GM12878 (cell line): ENCODE measurements at regions not wholly inside any gene's neighbourhood (a gene's known extent, or its start where the extent isn't known, plus 50 kb on each side); places are given as distances from the start of the nearest gene placed in this dataset.

ENCODE experiments used
- ATAC-seq: fragments of 200-7000 bp; cut with Tn5 transposase; 3 replicates; pipeline ENCODE4 v1.9.1; 2020; ENCODE audit warnings: mild to moderate bottlenecking, moderate library complexity
- BruUV-seq: library from RNA; stranded (reverse); fragments of 400-500 nt; replicated peaks from 2 replicates; lab custom pipeline; 2021; lab: Mats Ljungman, UMichigan
- CTCF ChIA-PET: fragments of 300-600 bp; sonication (Branson Sonifier 250); formaldehyde crosslinking; extraction: SDS; loops from one replicate; lab custom pipeline; 2021; ENCODE audit warnings: inconsistent platforms; lab: Yijun Ruan, JAX
- POLR2A ChIA-PET: fragments of 350-600 bp; formaldehyde crosslinking; extraction: SDS; loops from one replicate; lab custom pipeline; 2021; ENCODE audit warnings: inconsistent platforms; lab: Charles Lee
- RAD21 ChIA-PET: fragments of 300-600 bp; sonication (Branson Sonifier 250); formaldehyde crosslinking; loops from one replicate; lab custom pipeline; 2023; ENCODE audit warnings: antibody characterized with exemption; ENCODE audit not compliant: unreplicated experiment; lab: Charles Lee
- SMC1A ChIA-PET: fragments of 300-600 bp; sonication (Branson Sonifier 250); formaldehyde crosslinking; loops from one replicate; lab custom pipeline; 2023; ENCODE audit not compliant: unreplicated experiment, uncharacterized antibody; lab: Charles Lee
- DNase-seq: peaks from one replicate; pipeline ENCODE4 v3.0.0-alpha.2; 2011; ENCODE audit warnings: low read depth, low spot score
- FAIRE-seq: peaks from 3 replicates; lab custom pipeline; 2011; peaks lifted over from hg19 to GRCh38; lab: Jason Lieb, UNC
- H2AFZ ChIP-seq: 2 replicates; pipeline ENCODE4 v1.6.0; 2011; ENCODE audit warnings: low read depth, low read length, control low read depth; ENCODE audit not compliant: control insufficient read depth
- H3K27ac ChIP-seq: 2 replicates; pipeline ENCODE4 v1.5.1; 2011; ENCODE audit warnings: control low read depth; ENCODE audit not compliant: control insufficient read depth, insufficient read depth
- H3K27me3 ChIP-seq, 2 experiments: replicated peaks in 1 of 2; 2 replicates each; pipeline versions ENCODE4 v1.6.0 to v1.6.1; 2011; ENCODE audit warnings: low read length in 1 of 2; ENCODE audit not compliant: control insufficient read depth in 2 of 2, insufficient read depth in 2 of 2
- H3K36me3 ChIP-seq, 2 experiments: 2 replicates each; pipeline ENCODE4 v1.5.1; 2011; ENCODE audit warnings: low read length in 1 of 2; ENCODE audit not compliant: control insufficient read depth in 2 of 2, insufficient read depth in 2 of 2
- H3K4me1 ChIP-seq: 2 replicates; pipeline ENCODE4 v1.6.1; 2011; ENCODE audit warnings: mild to moderate bottlenecking, low read length, moderate library complexity, mixed read lengths; ENCODE audit not compliant: control insufficient read depth, insufficient read depth
- H3K4me2 ChIP-seq: 2 replicates; pipeline ENCODE4 v1.6.0; 2011; ENCODE audit warnings: control low read depth; ENCODE audit not compliant: control insufficient read depth, insufficient read depth
- H3K4me3 ChIP-seq: fragments of 200-600 bp; sonication (generic); 2 replicates; pipeline ENCODE4 v1.5.1; 2016
- H3K79me2 ChIP-seq: 2 replicates; pipeline ENCODE4 v1.6.0; 2011; ENCODE audit warnings: low read length; ENCODE audit not compliant: control insufficient read depth, insufficient read depth
- H3K9ac ChIP-seq: 2 replicates; pipeline ENCODE4 v1.8.0; 2011; ENCODE audit warnings: low read length, control low read depth, mixed read lengths; ENCODE audit not compliant: control insufficient read depth, insufficient read depth
- H3K9me3 ChIP-seq: replicated peaks from 3 replicates; pipeline ENCODE4 v1.5.1; 2011; ENCODE audit warnings: mild to moderate bottlenecking, low read length; ENCODE audit not compliant: control insufficient read depth, insufficient read depth
- H4K20me1 ChIP-seq: 2 replicates; pipeline ENCODE4 v1.6.0; 2011; ENCODE audit not compliant: control insufficient read depth, insufficient read depth
- CBFB ChIP-seq: IDR thresholded peaks from 2 replicates; pipeline ENCODE4 v1.6.1; 2016; ENCODE audit warnings: antibody characterized with exemption, low read depth
- EGR1 ChIP-seq, 2 experiments: IDR thresholded peaks; 1 replicate in 1 of 2; 2 replicates in 1 of 2; pipeline ENCODE4 v1.6.1; 2011 to 2012; ENCODE audit warnings: low read depth in 2 of 2, low read length in 2 of 2, borderline replicate concordance in 1 of 2, mild to moderate bottlenecking in 1 of 2, moderate library complexity in 1 of 2
- HCFC1 ChIP-seq: fragments of 150-350 bp; IDR thresholded peaks from 2 replicates; pipeline ENCODE4 v1.6.1; 2014; ENCODE audit warnings: low read length
- ZNF24 ChIP-seq: fragments of 450-650 bp; IDR thresholded peaks from 2 replicates; pipeline ENCODE4 v1.6.1; 2017; ENCODE audit warnings: antibody characterized with exemption, mild to moderate bottlenecking
- ZSCAN29 ChIP-seq: fragments of 450-650 bp; IDR thresholded peaks from 2 replicates; pipeline ENCODE4 v1.6.1; 2017; ENCODE audit warnings: mild to moderate bottlenecking, moderate library complexity
- ZZZ3 ChIP-seq: IDR thresholded peaks from 2 replicates; pipeline ENCODE4 v1.6.1; 2011; ENCODE audit warnings: low read depth; ENCODE audit not compliant: control insufficient read depth, insufficient read length
- WGBS: methylation state at CpG from one replicate; pipeline ENCODE4 v1.1.6; 2016; ENCODE audit warnings: low lambda C conversion rate; ENCODE audit not compliant: insufficient replicate concordance, insufficient coverage; ENCODE audit errors: missing lambda C conversion rate; 5-methylcytosine and 5-hydroxymethylcytosine counted together
- in situ Hi-C: fragments of 300-500 bp; cut with MboI; formaldehyde crosslinking; loops from 9 replicates; pipeline ENCODE4 v1.14.3; 2018; ENCODE audit warnings: mixed read lengths
- intact Hi-C: fragments of 100-400 bp; cut with micrococcal nuclease; formaldehyde crosslinking; loops from one replicate; pipeline ENCODE4 v1.14.2; 2022; ENCODE audit not compliant: unreplicated experiment
- TF ChIP-seq, protein P1 (sequence below): fragments of 450-650 bp; IDR thresholded peaks from 2 replicates; pipeline ENCODE4 v1.6.1; 2018; ENCODE audit warnings: mild to moderate bottlenecking, low read depth, moderate library complexity; ENCODE audit not compliant: partially characterized antibody
- TF ChIP-seq, protein P2 (sequence below): IDR thresholded peaks from 2 replicates; pipeline ENCODE4 v1.6.1; 2012; ENCODE audit warnings: low read depth, low read length, improper control_type of control experiment
- TF ChIP-seq, protein P3 (sequence below): IDR thresholded peaks from 2 replicates; pipeline ENCODE4 v1.6.1; 2011; ENCODE audit warnings: low read depth, low read length, improper control_type of control experiment, borderline replicate concordance
- TF ChIP-seq, protein P4 (sequence below): fragments of 450-650 bp; IDR thresholded peaks from 2 replicates; pipeline ENCODE4 v1.6.1; 2017; ENCODE audit warnings: mild to moderate bottlenecking, low read depth, inconsistent platforms; ENCODE audit not compliant: poor library complexity, severe bottlenecking

DNA sequence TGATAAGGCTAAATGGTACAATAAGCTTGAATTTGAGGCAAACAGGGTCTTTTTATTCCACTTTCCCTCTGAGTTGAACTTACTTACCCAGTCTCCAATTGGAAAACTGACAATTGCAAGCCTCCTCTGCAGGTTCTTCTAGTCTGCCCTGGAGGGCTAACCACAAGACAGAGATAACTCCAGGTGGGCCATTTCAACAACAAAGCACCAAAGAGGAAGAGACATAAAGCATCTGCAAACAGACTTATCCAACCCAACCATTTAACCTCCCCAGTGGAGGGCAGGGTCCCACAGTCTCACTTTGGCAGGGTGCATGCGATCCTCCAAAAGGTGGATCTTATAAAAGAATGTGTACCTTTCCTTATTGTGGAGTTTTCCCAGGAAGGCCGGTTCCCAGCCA, 525.8 kb downstream of the DIPK2A start:
- ChIA-PET RAD21 (no interaction called here), SMC1A (interaction anchor here (1.3 kb wide), 1 partner anchor 30 kb away, joined by 3 read pairs; no protein-coding TSS in a partner anchor), POLR2A (no interaction called here), CTCF (interaction anchor here (0.7 kb wide), 1 partner anchor 8 kb away, joined by 3 read pairs; no protein-coding TSS in a partner anchor)
- no TSS peak for BruUV-seq
- H3K36me3 ChIP-seq = no peaks in the 10 kb centered on the region
- H4K20me1 ChIP-seq = no peaks in the 10 kb centered on the region
- H3K27me3 ChIP-seq = no peaks in the 10 kb centered on the region
- TF ChIP-seq, protein P1, sequence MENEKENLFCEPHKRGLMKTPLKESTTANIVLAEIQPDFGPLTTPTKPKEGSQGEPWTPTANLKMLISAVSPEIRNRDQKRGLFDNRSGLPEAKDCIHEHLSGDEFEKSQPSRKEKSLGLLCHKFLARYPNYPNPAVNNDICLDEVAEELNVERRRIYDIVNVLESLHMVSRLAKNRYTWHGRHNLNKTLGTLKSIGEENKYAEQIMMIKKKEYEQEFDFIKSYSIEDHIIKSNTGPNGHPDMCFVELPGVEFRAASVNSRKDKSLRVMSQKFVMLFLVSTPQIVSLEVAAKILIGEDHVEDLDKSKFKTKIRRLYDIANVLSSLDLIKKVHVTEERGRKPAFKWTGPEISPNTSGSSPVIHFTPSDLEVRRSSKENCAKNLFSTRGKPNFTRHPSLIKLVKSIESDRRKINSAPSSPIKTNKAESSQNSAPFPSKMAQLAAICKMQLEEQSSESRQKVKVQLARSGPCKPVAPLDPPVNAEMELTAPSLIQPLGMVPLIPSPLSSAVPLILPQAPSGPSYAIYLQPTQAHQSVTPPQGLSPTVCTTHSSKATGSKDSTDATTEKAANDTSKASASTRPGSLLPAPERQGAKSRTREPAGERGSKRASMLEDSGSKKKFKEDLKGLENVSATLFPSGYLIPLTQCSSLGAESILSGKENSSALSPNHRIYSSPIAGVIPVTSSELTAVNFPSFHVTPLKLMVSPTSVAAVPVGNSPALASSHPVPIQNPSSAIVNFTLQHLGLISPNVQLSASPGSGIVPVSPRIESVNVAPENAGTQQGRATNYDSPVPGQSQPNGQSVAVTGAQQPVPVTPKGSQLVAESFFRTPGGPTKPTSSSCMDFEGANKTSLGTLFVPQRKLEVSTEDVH = no peak
- TF ChIP-seq ZZZ3 (no peak), HCFC1 (no peak), ZNF24 (no peak), EGR1 (IDR thresholded peaks at IDR 0.05; ENCODE audit: borderline replicate concordance in 1 of 2, low read depth in 2 of 2, low read length in 2 of 2) (no peak), ZSCAN29 (no peak), CBFB (no peak)
- TF ChIP-seq, protein P2, sequence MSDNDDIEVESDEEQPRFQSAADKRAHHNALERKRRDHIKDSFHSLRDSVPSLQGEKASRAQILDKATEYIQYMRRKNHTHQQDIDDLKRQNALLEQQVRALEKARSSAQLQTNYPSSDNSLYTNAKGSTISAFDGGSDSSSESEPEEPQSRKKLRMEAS = no peak
- TF ChIP-seq, protein P3, sequence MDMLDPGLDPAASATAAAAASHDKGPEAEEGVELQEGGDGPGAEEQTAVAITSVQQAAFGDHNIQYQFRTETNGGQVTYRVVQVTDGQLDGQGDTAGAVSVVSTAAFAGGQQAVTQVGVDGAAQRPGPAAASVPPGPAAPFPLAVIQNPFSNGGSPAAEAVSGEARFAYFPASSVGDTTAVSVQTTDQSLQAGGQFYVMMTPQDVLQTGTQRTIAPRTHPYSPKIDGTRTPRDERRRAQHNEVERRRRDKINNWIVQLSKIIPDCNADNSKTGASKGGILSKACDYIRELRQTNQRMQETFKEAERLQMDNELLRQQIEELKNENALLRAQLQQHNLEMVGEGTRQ = no peak
- TF ChIP-seq, protein P4, sequence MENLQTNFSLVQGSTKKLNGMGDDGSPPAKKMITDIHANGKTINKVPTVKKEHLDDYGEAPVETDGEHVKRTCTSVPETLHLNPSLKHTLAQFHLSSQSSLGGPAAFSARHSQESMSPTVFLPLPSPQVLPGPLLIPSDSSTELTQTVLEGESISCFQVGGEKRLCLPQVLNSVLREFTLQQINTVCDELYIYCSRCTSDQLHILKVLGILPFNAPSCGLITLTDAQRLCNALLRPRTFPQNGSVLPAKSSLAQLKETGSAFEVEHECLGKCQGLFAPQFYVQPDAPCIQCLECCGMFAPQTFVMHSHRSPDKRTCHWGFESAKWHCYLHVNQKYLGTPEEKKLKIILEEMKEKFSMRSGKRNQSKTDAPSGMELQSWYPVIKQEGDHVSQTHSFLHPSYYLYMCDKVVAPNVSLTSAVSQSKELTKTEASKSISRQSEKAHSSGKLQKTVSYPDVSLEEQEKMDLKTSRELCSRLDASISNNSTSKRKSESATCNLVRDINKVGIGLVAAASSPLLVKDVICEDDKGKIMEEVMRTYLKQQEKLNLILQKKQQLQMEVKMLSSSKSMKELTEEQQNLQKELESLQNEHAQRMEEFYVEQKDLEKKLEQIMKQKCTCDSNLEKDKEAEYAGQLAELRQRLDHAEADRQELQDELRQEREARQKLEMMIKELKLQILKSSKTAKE = no peak
- WGBS = 47% methylated on average over 2 of the region's 2 CpGs
- H3K4me1 ChIP-seq = no peaks in the 10 kb centered on the region
- no peak for FAIRE-seq
- no peaks in the 10 kb centered on the region for H3K9me3 ChIP-seq
- in situ Hi-C loops = no loop called here
- no peaks in the 10 kb centered on the region for H3K79me2 ChIP-seq
- no peak overlapping the region for H2AFZ ChIP-seq
- intact Hi-C loops = loop anchor here (10.0 kb wide), 1 partner anchor 523 kb away; the partner anchor contains the start of gene DIPK2A
- no peak overlapping the region for H3K27ac ChIP-seq
- H3K4me2 ChIP-seq = no peak overlapping the region
- H3K4me3 ChIP-seq = no peak overlapping the region
- DNase-seq = no peak
- no peak for ATAC-seq
- H3K9ac ChIP-seq = no peak overlapping the region
